K562 (cell line): ENCODE measurements at regions not wholly inside any gene's neighbourhood (a gene's known extent, or its start where the extent isn't known, plus 50 kb on each side); places are given as distances from the start of the nearest gene placed in this dataset.

Source experiments
- BACH1 ChIP-seq: fragments of 200-800 bp; sonication (Bioruptor generic); IDR thresholded peaks from 2 replicates; pipeline ENCODE4 v1.6.1; 2016; ENCODE audit warnings: missing genetic modification characterization, missing compliant biosample characterization
- CBX5 ChIP-seq: IDR thresholded peaks from 2 replicates; pipeline ENCODE4 v1.6.1; 2014; ENCODE audit warnings: low read depth, borderline replicate concordance
- TFE3 ChIP-seq: fragments of 450-650 bp; formaldehyde crosslinking; IDR thresholded peaks from 2 replicates; pipeline ENCODE4 v1.4.0; 2020; ENCODE audit warnings: mild to moderate bottlenecking, mixed read lengths
- ZBTB40 ChIP-seq, 2 experiments: fragments of 450-650 bp in 1 of 2; sonication (generic) in 1 of 2; formaldehyde crosslinking in 1 of 2; IDR thresholded peaks; 2 replicates each; pipeline versions ENCODE4 v1.7.1 to v1.9.0; 2016 to 2022; ENCODE audit warnings: inconsistent platforms in 1 of 2, mild to moderate bottlenecking in 1 of 2, missing genetic modification reagents in 1 of 2
- ZNF143 ChIP-seq: sonication (generic); formaldehyde crosslinking; IDR thresholded peaks from 2 replicates; pipeline ENCODE4 v1.9.0; 2022; ENCODE audit warnings: mild to moderate bottlenecking, missing genetic modification reagents
- ZNF639 ChIP-seq, 2 experiments: fragments of 200-800 bp in 1 of 2; sonication (Bioruptor generic) in 1 of 2; sonication (generic) in 1 of 2; formaldehyde crosslinking in 1 of 2; IDR thresholded peaks in 1 of 2; conservative IDR thresholded peaks in 1 of 2; 2 replicates each; pipeline versions ENCODE4 v1.5.0 to v1.6.1; 2016 to 2020; ENCODE audit warnings: missing compliant biosample characterization in 1 of 2, missing genetic modification characterization in 1 of 2, missing genetic modification reagents in 1 of 2

GRCh38 chr11:43582024-43582862, 98.3 kb upstream of the HSD17B12 start (continued):
- TF ChIP-seq TFE3 (CRISPR knock-in tag) = no peak
- no peak for TF ChIP-seq CBX5
- TF ChIP-seq ZBTB40 (IDR thresholded peaks at IDR 0.05) = no peak
- no peak for TF ChIP-seq ZBTB40 (CRISPR knock-in tag; IDR thresholded peaks at IDR 0.05)
- no peak for TF ChIP-seq ZNF639 (CRISPR knock-in tag; conservative IDR thresholded peaks at IDR 0.05 in 1 of 2, IDR thresholded peaks at IDR 0.05 in 1 of 2)
- TF ChIP-seq BACH1 (tag) = no peak
- no peak for TF ChIP-seq ZNF143 (CRISPR knock-in tag)
